ENCODE measurements at regions not wholly inside any gene's neighbourhood (a gene's known extent, or its start where the extent isn't known, plus 50 kb on each side); places are given as distances from the start of the nearest gene placed in this dataset.

DNA sequence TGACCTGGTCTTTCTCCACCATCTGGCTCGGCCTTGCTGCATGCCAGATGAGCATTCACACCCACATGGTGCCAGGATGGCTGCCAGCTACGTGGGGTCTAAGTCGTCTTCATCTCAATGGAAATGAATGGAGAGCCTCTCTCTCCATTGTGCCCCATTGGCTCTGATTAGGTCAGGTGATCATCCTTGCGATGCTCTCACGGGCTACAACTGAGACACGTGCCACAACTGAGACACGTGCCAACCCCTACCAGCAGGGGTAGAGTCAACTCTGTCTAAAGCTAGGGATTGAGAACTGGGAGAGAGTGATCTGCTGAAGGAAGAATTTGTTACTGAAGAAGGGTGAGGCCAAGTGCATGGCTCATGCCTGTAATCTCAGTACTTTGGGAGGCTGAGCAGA lies 67.3 kb upstream of the RALY start:
- TF ChIP-seq, protein P1, sequence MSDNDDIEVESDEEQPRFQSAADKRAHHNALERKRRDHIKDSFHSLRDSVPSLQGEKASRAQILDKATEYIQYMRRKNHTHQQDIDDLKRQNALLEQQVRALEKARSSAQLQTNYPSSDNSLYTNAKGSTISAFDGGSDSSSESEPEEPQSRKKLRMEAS (IDR thresholded peaks at IDR 0.05), result no peak
- TF ChIP-seq JUND (IDR thresholded peaks at IDR 0.05) (no peak), TAF1 (conservative IDR thresholded peaks at IDR 0.05) (no peak), GABPA (IDR thresholded peaks at IDR 0.05 in 1 of 2, conservative IDR thresholded peaks at IDR 0.05 in 1 of 2) (no peak)
- TF ChIP-seq, protein P2, sequence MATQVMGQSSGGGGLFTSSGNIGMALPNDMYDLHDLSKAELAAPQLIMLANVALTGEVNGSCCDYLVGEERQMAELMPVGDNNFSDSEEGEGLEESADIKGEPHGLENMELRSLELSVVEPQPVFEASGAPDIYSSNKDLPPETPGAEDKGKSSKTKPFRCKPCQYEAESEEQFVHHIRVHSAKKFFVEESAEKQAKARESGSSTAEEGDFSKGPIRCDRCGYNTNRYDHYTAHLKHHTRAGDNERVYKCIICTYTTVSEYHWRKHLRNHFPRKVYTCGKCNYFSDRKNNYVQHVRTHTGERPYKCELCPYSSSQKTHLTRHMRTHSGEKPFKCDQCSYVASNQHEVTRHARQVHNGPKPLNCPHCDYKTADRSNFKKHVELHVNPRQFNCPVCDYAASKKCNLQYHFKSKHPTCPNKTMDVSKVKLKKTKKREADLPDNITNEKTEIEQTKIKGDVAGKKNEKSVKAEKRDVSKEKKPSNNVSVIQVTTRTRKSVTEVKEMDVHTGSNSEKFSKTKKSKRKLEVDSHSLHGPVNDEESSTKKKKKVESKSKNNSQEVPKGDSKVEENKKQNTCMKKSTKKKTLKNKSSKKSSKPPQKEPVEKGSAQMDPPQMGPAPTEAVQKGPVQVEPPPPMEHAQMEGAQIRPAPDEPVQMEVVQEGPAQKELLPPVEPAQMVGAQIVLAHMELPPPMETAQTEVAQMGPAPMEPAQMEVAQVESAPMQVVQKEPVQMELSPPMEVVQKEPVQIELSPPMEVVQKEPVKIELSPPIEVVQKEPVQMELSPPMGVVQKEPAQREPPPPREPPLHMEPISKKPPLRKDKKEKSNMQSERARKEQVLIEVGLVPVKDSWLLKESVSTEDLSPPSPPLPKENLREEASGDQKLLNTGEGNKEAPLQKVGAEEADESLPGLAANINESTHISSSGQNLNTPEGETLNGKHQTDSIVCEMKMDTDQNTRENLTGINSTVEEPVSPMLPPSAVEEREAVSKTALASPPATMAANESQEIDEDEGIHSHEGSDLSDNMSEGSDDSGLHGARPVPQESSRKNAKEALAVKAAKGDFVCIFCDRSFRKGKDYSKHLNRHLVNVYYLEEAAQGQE (IDR thresholded peaks at IDR 0.05), result no peak
- TF ChIP-seq, protein P3, sequence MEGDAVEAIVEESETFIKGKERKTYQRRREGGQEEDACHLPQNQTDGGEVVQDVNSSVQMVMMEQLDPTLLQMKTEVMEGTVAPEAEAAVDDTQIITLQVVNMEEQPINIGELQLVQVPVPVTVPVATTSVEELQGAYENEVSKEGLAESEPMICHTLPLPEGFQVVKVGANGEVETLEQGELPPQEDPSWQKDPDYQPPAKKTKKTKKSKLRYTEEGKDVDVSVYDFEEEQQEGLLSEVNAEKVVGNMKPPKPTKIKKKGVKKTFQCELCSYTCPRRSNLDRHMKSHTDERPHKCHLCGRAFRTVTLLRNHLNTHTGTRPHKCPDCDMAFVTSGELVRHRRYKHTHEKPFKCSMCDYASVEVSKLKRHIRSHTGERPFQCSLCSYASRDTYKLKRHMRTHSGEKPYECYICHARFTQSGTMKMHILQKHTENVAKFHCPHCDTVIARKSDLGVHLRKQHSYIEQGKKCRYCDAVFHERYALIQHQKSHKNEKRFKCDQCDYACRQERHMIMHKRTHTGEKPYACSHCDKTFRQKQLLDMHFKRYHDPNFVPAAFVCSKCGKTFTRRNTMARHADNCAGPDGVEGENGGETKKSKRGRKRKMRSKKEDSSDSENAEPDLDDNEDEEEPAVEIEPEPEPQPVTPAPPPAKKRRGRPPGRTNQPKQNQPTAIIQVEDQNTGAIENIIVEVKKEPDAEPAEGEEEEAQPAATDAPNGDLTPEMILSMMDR (IDR thresholded peaks at IDR 0.05; ENCODE audit: low read depth, low read length, missing input control), result no peak
- TF ChIP-seq, protein P4, sequence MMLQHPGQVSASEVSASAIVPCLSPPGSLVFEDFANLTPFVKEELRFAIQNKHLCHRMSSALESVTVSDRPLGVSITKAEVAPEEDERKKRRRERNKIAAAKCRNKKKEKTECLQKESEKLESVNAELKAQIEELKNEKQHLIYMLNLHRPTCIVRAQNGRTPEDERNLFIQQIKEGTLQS (IDR thresholded peaks at IDR 0.05), result no peak

All from liver (tissue), 3 donors.